ENCODE measurements at regions not wholly inside any gene's neighbourhood (a gene's known extent, or its start where the extent isn't known, plus 50 kb on each side); places are given as distances from the start of the nearest gene placed in this dataset.
A peak's percentile ranks its signal among the peaks of the same experiment; 100 is the strongest.

- DNase-seq, result no peak
- no peaks in the 10 kb centered on the region for H3K36me3 Mint-ChIP-seq (ENCODE audit: unreplicated experiment)
- H3K4me3 Mint-ChIP-seq (ENCODE audit: unreplicated experiment), result peak overlapping the region; percentile 19
- H3K4me1 Mint-ChIP-seq (ENCODE audit: low read depth, unreplicated experiment), result peaks cover 22% of the 10 kb centered on the region
- H3K9me3 Mint-ChIP-seq (ENCODE audit: unreplicated experiment), result no peaks in the 10 kb centered on the region
- TF ChIP-seq CTCF (IDR thresholded peaks at IDR 0.05; ENCODE audit: partially characterized antibody, unreplicated experiment), result no peak
- no peak overlapping the region for H3K27ac Mint-ChIP-seq (ENCODE audit: unreplicated experiment)
- H3K27me3 Mint-ChIP-seq (ENCODE audit: unreplicated experiment), result no peaks in the 10 kb centered on the region
Measured at GRCh38 chr4:138845664-138846063, 169.9 kb upstream of the NOCT start.

GRCh38 chr4:138845054-138845453, 170.5 kb upstream of the NOCT start:
- H3K4me1 Mint-ChIP-seq (ENCODE audit: low read depth, unreplicated experiment), result peaks cover 27% of the 10 kb centered on the region
- peaks cover 1% of the 10 kb centered on the region for H3K9me3 Mint-ChIP-seq (ENCODE audit: unreplicated experiment)
- H3K27me3 Mint-ChIP-seq (ENCODE audit: unreplicated experiment), result peaks cover 2% of the 10 kb centered on the region
- H3K4me3 Mint-ChIP-seq (ENCODE audit: unreplicated experiment), result no peak overlapping the region
- no peak for TF ChIP-seq CTCF (IDR thresholded peaks at IDR 0.05; ENCODE audit: partially characterized antibody, unreplicated experiment)
- no peak overlapping the region for H3K27ac Mint-ChIP-seq (ENCODE audit: unreplicated experiment)
- DNase-seq, result no peak
- no peaks in the 10 kb centered on the region for H3K36me3 Mint-ChIP-seq (ENCODE audit: unreplicated experiment)

- Mint-ChIP-seq H3K4me3 (ENCODE audit: unreplicated experiment) (no peak overlapping the region), H3K36me3 (ENCODE audit: unreplicated experiment) (no peaks in the 10 kb centered on the region), H3K4me1 (ENCODE audit: low read depth, unreplicated experiment) (peaks cover 32% of the 10 kb centered on the region), H3K9me3 (ENCODE audit: unreplicated experiment) (peaks cover 4% of the 10 kb centered on the region), H3K27ac (ENCODE audit: unreplicated experiment) (no peak overlapping the region), H3K27me3 (ENCODE audit: unreplicated experiment) (peaks cover 4% of the 10 kb centered on the region)
- TF ChIP-seq CTCF (IDR thresholded peaks at IDR 0.05; ENCODE audit: partially characterized antibody, unreplicated experiment), result no peak
- DNase-seq, result no peak
Measured at GRCh38 chr4:138843616-138844015, 172.0 kb upstream of the NOCT start.

GRCh38 chr4:138841343-138841742, 174.2 kb upstream of the NOCT start:
- H3K27ac Mint-ChIP-seq (ENCODE audit: unreplicated experiment), result peak overlapping the region; percentile 6
- H3K36me3 Mint-ChIP-seq (ENCODE audit: unreplicated experiment), result no peaks in the 10 kb centered on the region
- H3K27me3 Mint-ChIP-seq (ENCODE audit: unreplicated experiment), result peaks cover 4% of the 10 kb centered on the region
- peaks cover 4% of the 10 kb centered on the region for H3K9me3 Mint-ChIP-seq (ENCODE audit: unreplicated experiment)
- peak overlapping the region; percentile 9 for H3K4me3 Mint-ChIP-seq (ENCODE audit: unreplicated experiment)
- DNase-seq, result no peak
- H3K4me1 Mint-ChIP-seq (ENCODE audit: low read depth, unreplicated experiment), result peaks cover 36% of the 10 kb centered on the region
- no peak for TF ChIP-seq CTCF (IDR thresholded peaks at IDR 0.05; ENCODE audit: partially characterized antibody, unreplicated experiment)

GRCh38 chr4:138838251-138838650, 177.3 kb upstream of the NOCT start:
- Mint-ChIP-seq H3K4me3 (ENCODE audit: unreplicated experiment) (no peak overlapping the region), H3K27ac (ENCODE audit: unreplicated experiment) (no peak overlapping the region), H3K36me3 (ENCODE audit: unreplicated experiment) (no peaks in the 10 kb centered on the region), H3K4me1 (ENCODE audit: low read depth, unreplicated experiment) (peaks cover 37% of the 10 kb centered on the region), H3K27me3 (ENCODE audit: unreplicated experiment) (peaks cover 4% of the 10 kb centered on the region), H3K9me3 (ENCODE audit: unreplicated experiment) (peaks cover 4% of the 10 kb centered on the region)
- no peak for DNase-seq
- TF ChIP-seq CTCF (IDR thresholded peaks at IDR 0.05; ENCODE audit: partially characterized antibody, unreplicated experiment), result no peak
